Retinal pigment epithelial cell (primary cell): ENCODE measurements at regions not wholly inside any gene's neighbourhood (a gene's known extent, or its start where the extent isn't known, plus 50 kb on each side); places are given as distances from the start of the nearest gene placed in this dataset.

Source experiments
- DNase-seq: peaks from one replicate; pipeline ENCODE4 v3.0.0-alpha.2; 2010; ENCODE audit warnings: low read depth
- H3K4me3 ChIP-seq: 2 replicates; pipeline ENCODE4 v1.5.1; 2011; ENCODE audit warnings: mild to moderate bottlenecking, low read length, control low read depth, moderate library complexity
- TF ChIP-seq, protein P1 (sequence below): conservative IDR thresholded peaks from 2 replicates; pipeline ENCODE4 v1.5.1; 2011; ENCODE audit warnings: low read depth, low read length, control low read depth, inconsistent platforms

- DNase-seq: no peak
- H3K4me3 ChIP-seq: no peak overlapping the region
- TF ChIP-seq, protein P1, sequence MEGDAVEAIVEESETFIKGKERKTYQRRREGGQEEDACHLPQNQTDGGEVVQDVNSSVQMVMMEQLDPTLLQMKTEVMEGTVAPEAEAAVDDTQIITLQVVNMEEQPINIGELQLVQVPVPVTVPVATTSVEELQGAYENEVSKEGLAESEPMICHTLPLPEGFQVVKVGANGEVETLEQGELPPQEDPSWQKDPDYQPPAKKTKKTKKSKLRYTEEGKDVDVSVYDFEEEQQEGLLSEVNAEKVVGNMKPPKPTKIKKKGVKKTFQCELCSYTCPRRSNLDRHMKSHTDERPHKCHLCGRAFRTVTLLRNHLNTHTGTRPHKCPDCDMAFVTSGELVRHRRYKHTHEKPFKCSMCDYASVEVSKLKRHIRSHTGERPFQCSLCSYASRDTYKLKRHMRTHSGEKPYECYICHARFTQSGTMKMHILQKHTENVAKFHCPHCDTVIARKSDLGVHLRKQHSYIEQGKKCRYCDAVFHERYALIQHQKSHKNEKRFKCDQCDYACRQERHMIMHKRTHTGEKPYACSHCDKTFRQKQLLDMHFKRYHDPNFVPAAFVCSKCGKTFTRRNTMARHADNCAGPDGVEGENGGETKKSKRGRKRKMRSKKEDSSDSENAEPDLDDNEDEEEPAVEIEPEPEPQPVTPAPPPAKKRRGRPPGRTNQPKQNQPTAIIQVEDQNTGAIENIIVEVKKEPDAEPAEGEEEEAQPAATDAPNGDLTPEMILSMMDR: no peak
Measured at GRCh38 chr13:100734194-100734720, 59.7 kb upstream of the TMTC4 start.

DNA sequence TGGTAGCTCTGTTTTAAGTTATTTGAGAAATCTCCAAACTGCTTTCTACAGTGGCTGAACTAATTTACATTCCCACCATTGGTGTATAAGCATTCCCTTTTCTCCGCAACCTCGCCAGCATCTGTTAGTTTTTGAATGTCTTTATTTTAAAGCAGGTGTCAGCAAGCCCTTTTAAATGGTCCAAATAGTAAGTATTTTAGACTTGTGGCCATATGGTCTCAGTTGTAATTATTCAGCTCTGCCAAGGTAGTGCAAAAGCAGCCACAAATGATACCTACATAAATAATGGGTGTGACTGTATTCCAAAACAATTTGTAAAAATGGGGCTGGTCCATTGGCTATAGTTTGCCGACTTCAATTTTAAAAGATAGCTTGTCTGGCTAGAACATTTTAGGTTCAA, 58.7 kb upstream of the TMTC4 start:
- DNase-seq: no peak
- TF ChIP-seq, protein P1: no peak
- H3K4me3 ChIP-seq: no peak overlapping the region

- TF ChIP-seq, protein P1: no peak
- no peak overlapping the region for H3K4me3 ChIP-seq
- no peak for DNase-seq
Measured at GRCh38 chr13:100728201-100728600, 53.6 kb upstream of the TMTC4 start.

GRCh38 chr13:100725472-100725871, 50.9 kb upstream of the TMTC4 start:
- no peak overlapping the region for H3K4me3 ChIP-seq
- no peak for DNase-seq
- TF ChIP-seq, protein P1: no peak

DNA sequence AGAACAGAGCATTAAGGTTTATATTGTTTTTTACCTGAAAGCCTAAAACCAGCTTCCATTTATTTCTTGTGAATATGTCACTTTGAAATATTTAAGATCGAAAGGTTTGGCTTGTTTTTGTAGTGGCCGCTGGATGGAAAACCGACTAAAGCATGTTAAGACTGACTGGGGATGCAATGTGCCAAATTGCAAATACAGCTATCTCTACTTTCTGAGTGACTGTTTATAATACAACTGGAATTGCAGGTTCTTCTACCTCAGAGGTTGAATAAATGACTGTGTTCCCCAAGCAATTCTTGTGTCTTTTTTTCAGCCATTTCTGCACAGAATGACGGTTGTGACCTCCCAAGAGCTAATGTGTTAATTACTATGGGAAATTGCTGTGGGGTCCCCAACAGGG, 50.0 kb upstream of the TMTC4 start:
- H3K4me3 ChIP-seq: no peak overlapping the region
- no peak for DNase-seq
- TF ChIP-seq, protein P1: no peak
